OCI-LY3 (cell line): ENCODE measurements at regions not wholly inside any gene's neighbourhood (a gene's known extent, or its start where the extent isn't known, plus 50 kb on each side); places are given as distances from the start of the nearest gene placed in this dataset.
A peak's percentile ranks its signal among the peaks of the same experiment; 100 is the strongest.

Experiments used
- CTCF ChIP-seq: fragments of 200-600, 300-600 bp; sonication (generic); IDR thresholded peaks from 2 replicates; pipeline ENCODE4 v1.5.1; 2014; ENCODE audit warnings: antibody characterized with exemption, low read length, low read depth
- EZH2phosphoT487 ChIP-seq: fragments of 200-600 bp; shearing (Covaris generic); IDR thresholded peaks from 2 replicates; pipeline ENCODE4 v1.6.1; 2018; ENCODE audit warnings: antibody characterized with exemption, mixed run types, low read depth

- TF ChIP-seq CTCF (peak; percentile 39), EZH2phosphoT487 (no peak)
These were observed 63.4 kb upstream of the IGF1 start for GRCh38 chr12:102543494-102544485.
